GM18870 (cell line): ENCODE measurements at regions not wholly inside any gene's neighbourhood (a gene's known extent, or its start where the extent isn't known, plus 50 kb on each side); places are given as distances from the start of the nearest gene placed in this dataset.

Experiments used
- ATAC-seq: cut with Tn5 transposase; IDR thresholded peaks from one replicate; pipeline ENCODE4 v1.9.1; 2021; ENCODE audit warnings: moderate library complexity; ENCODE audit not compliant: unreplicated experiment

DNA sequence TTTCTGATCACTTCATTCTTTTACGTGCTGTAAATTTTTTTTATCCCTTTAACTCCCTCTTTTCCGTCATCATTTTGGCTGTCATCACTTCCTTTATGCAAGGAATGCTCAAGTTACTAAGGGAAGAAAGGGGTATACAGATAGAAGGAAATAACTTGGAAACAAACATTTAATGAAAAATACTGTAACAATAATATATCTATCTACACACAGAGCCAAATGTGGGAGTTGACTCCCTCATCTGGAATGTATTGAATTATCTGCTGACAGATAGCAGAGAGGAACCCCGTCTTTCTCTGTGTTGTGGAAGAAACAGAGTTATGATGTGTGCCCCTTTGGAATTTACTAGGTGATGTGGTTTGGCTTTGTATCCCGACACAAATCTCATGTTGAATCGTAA, 182.5 kb upstream of the NXPH2 start:
- ATAC-seq = no peak

DNA sequence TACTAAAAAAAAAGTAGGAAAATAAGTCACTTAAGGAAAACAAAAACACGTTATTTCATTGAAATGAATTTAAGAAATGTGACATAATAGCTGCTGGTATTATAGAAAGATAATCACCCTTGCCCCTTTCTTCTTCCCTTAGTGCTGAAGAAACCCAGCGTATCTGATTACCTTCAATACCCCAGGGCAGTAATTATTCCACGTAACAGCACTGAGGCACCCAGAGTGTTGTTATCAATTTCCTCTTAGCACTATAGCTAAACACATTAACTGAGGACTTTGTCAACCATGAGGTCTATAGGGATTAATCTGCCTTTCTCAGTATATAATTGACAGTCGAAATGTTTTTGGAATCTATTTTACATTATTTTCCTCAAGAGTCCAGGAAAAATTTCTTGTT, 180.0 kb upstream of the NXPH2 start:
- ATAC-seq = no peak

DNA sequence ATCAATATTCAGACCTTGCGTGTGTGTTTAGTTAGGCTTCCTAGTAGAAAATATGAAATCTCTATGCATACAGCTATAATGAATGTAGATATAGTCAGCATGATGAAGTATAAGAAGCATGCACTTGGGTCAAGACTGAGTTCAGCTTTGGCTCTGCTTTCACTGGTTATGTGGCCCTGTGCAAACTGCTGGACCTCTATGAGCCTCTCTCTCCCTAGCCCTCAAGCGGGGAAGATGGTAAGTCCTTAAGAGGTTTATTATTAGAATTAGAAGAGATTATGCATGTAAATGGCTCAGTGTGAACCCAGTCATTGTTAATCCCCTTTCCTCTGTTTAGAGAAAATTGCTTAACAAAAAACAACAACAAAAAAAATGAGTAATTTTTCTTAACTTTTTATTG, 178.8 kb upstream of the NXPH2 start:
- ATAC-seq = no peak

GRCh38 chr2:138956116-138956515, 175.9 kb upstream of the NXPH2 start:
- no peak for ATAC-seq

- ATAC-seq = no peak
Measured at GRCh38 chr2:138950486-138950885, 170.3 kb upstream of the NXPH2 start.

GRCh38 chr2:138949517-138949916, 169.3 kb upstream of the NXPH2 start:
- no peak for ATAC-seq

GRCh38 chr2:138948070-138948539, 167.9 kb upstream of the NXPH2 start:
- peak; percentile 90 for ATAC-seq

DNA sequence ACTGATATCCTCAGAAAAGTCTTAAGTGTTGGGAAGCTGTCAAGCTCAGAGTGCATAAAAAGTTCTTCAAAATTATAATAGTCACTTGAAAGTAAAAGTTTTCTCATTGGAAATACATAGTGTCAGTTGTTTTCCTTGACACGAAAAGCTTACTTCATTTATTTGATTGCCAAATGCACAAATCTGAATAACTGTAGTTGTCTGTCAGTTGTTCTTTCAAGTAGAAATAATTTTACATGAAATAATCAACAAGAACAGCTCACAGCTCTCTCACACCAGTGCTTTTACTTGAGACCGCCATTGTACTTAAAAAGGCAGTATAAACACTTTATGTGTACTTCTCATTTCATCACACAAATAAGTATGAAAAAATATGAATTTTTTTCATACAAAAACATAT, 163.3 kb upstream of the NXPH2 start:
- no peak for ATAC-seq

GRCh38 chr2:138942466-138942865, 162.3 kb upstream of the NXPH2 start:
- ATAC-seq = no peak

GRCh38 chr2:138931284-138932256, 151.4 kb upstream of the NXPH2 start:
- no peak for ATAC-seq

DNA sequence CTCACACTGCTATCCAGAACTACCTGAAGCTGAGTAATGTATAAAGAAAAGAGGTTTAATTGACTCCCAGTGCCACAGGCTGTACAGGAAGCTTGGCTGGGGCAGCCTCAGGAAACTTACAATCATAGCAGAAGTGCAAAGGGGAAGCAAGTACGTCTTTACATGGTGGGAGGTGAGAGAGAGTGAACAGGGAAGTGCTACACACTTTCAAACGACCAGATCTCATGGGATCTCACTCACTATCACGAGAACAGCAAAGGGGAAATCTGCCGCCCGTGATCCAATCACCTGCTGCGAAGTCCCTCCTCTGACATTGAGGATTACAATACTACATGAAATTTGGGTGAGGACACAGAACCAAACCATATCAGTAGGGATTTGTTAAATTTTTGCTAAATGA, 150.4 kb upstream of the NXPH2 start:
- ATAC-seq = no peak

GRCh38 chr2:138928374-138929021, 148.3 kb upstream of the NXPH2 start:
- no peak for ATAC-seq

GRCh38 chr2:138922973-138923563, 142.9 kb upstream of the NXPH2 start:
- no peak for ATAC-seq

- no peak for ATAC-seq
Measured at GRCh38 chr2:138919120-138919747, 139.0 kb upstream of the NXPH2 start.

DNA sequence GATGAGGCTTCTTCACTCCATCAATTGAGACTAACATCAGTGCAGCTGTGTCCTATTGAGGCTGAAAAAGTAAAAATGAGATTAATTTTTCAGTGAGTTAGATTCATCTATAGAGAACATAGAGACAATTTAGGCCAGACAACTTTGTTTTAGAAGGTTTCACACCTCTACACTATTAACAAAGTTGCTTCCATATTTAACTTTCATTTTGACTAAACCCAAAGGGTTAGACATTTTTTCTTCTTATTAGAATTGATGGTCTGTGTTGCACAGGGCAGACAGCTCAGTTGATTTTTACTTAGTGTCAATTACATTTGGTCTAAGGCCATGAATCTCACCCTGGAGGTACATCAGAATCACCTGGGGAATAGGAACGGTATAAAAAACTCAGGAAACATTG, 130.2 kb upstream of the NXPH2 start:
- peak; percentile 60 for ATAC-seq

- ATAC-seq = no peak
Measured at GRCh38 chr2:138906549-138906948, 126.4 kb upstream of the NXPH2 start.

- no peak for ATAC-seq
Measured at GRCh38 chr2:138902239-138902871, 122.2 kb upstream of the NXPH2 start.

- no peak for ATAC-seq
Measured at GRCh38 chr2:138901530-138901929, 121.3 kb upstream of the NXPH2 start.

DNA sequence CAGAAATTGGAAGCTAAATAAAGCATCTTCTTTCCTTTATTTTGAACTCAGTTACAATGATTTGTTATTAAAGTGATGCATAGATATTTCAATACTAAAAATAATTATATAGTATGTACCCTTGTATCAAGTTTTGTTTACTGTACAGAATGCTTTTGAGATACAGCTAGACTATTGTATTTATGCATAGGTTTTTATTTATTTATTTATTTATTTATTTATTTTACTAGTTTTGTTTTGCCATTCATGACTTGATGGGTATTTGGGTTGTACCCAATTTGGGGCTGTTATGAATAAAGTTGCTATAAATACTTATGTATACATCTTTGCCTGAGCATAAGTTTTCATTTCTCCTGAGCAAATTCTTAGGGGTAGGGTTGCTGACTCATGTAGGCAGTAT, 118.7 kb upstream of the NXPH2 start:
- no peak for ATAC-seq

GRCh38 chr2:138897274-138897673, 117.1 kb upstream of the NXPH2 start:
- no peak for ATAC-seq

DNA sequence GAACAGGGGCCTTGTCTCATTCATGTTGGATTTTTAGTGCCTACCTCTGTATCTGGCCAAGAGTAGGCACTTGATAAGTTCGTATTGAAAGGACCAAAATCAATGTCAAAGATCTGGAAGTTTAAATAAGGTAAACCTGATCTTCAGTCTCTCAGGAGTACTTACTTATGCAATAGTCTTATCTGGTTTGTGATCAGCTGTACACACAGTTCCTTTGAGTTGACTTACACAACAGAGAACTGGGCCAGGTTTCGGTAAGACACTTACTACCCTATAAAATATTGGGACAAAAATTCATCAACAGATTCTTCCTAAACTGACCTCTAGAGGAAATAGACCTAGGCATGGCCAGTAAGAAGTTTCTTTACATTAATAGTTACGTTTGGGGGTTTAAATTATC, 113.6 kb upstream of the NXPH2 start:
- ATAC-seq = no peak
